H1 (cell line): ENCODE measurements at regions not wholly inside any gene's neighbourhood (a gene's known extent, or its start where the extent isn't known, plus 50 kb on each side); places are given as distances from the start of the nearest gene placed in this dataset.

Experiments
- CTCF ChIA-PET: fragments of 300-600 bp; sonication (Branson Sonifier 250); formaldehyde crosslinking; loops from one replicate; lab custom pipeline; 2021; ENCODE audit not compliant: partially characterized antibody; lab: Charles Lee
- POLR2A ChIA-PET: fragments of 300-600 bp; sonication (Branson Sonifier 250); formaldehyde crosslinking; loops from one replicate; lab custom pipeline; 2021; ENCODE audit warnings: inconsistent platforms; ENCODE audit not compliant: partially characterized antibody; lab: Charles Lee
- DNase-seq, 2 experiments: peaks; one replicate each; pipeline versions ENCODE4 v3.0.0 to v3.0.0-alpha.2; 2010 to 2022; ENCODE audit warnings: low spot score in 2 of 2, low read depth in 1 of 2, mixed read lengths in 1 of 2
- FAIRE-seq: peaks from 2 replicates; lab custom pipeline; 2011; peaks lifted over from hg19 to GRCh38; lab: Jason Lieb, UNC
- H2AFZ ChIP-seq: 2 replicates; pipeline ENCODE4 v1.8.1; 2012; ENCODE audit warnings: low read length, inconsistent platforms
- H2AK5ac ChIP-seq: 2 replicates; pipeline ENCODE4 v1.6.1; 2013; ENCODE audit warnings: low read depth, low read length
- H2BK120ac ChIP-seq: replicated peaks from 2 replicates; pipeline ENCODE3; 2013; ENCODE audit warnings: low read depth, low read length, inconsistent platforms
- H2BK12ac ChIP-seq: 2 replicates; pipeline ENCODE4 v1.6.1; 2013; ENCODE audit warnings: low read depth, low read length
- H2BK15ac ChIP-seq: 2 replicates; pipeline ENCODE4 v1.6.1; 2013; ENCODE audit warnings: low read length
- H2BK20ac ChIP-seq: 2 replicates; pipeline ENCODE4 v1.6.1; 2013; ENCODE audit warnings: low read length
- H2BK5ac ChIP-seq: 2 replicates; pipeline ENCODE4 v1.6.1; 2013; ENCODE audit warnings: low read depth, low read length
- H3K14ac ChIP-seq: 2 replicates; pipeline ENCODE4 v1.6.1; 2013; ENCODE audit warnings: inconsistent platforms; ENCODE audit not compliant: insufficient read length
- H3K18ac ChIP-seq: 2 replicates; pipeline ENCODE4 v1.6.1; 2013; ENCODE audit warnings: low read length; ENCODE audit errors: extremely low read depth
- H3K23ac ChIP-seq: 2 replicates; pipeline ENCODE4 v1.6.1; 2013; ENCODE audit warnings: inconsistent platforms; ENCODE audit not compliant: insufficient read length
- H3K23me2 ChIP-seq: 2 replicates; pipeline ENCODE4 v1.6.1; 2013; ENCODE audit warnings: low read depth, low read length
- H3K27ac ChIP-seq: 2 replicates; pipeline ENCODE4 v1.6.1; 2011; ENCODE audit warnings: low read depth, low read length, inconsistent platforms
- H3K27me3 ChIP-seq, 4 experiments: replicated peaks in 1 of 4; 1 replicate in 1 of 4; 2 replicates in 3 of 4; pipeline versions ENCODE4 v1.6.1 to v1.8.1; 2011 to 2013; ENCODE audit warnings: low read length in 3 of 4, mild to moderate bottlenecking in 3 of 4, inconsistent platforms in 2 of 4, mixed read lengths in 2 of 4, moderate library complexity in 1 of 4; ENCODE audit not compliant: control insufficient read depth in 3 of 4, insufficient read depth in 3 of 4; ENCODE audit errors: extremely low read depth in 1 of 4
- H3K36me3 ChIP-seq, 4 experiments: 2 replicates each; pipeline versions ENCODE4 v1.6.1 to v1.8.1; 2011 to 2013; ENCODE audit warnings: mild to moderate bottlenecking in 4 of 4, low read length in 3 of 4, moderate library complexity in 2 of 4, control low read depth in 1 of 4, inconsistent platforms in 1 of 4; ENCODE audit not compliant: insufficient read depth in 4 of 4, control insufficient read depth in 2 of 4
- H3K4ac ChIP-seq: replicated peaks from 2 replicates; pipeline ENCODE3; 2013; ENCODE audit warnings: low read length, low read depth, mixed read lengths, inconsistent platforms; ENCODE audit not compliant: insufficient read length
- H3K4me1 ChIP-seq, 4 experiments: replicated peaks in 1 of 4; 1 replicate in 1 of 4; 2 replicates in 3 of 4; pipeline versions ENCODE4 v1.6.1 to v1.8.1; 2011 to 2013; ENCODE audit warnings: low read length in 3 of 4, inconsistent platforms in 2 of 4, mixed read lengths in 1 of 4; ENCODE audit not compliant: insufficient read depth in 4 of 4, control insufficient read depth in 3 of 4
- H3K4me2 ChIP-seq, 2 experiments: 2 replicates each; pipeline versions ENCODE4 v1.6.1 to v1.8.1; 2011 to 2013; ENCODE audit warnings: low read depth in 2 of 2, low read length in 2 of 2, control low read depth in 1 of 2, inconsistent platforms in 1 of 2, mild to moderate bottlenecking in 1 of 2; ENCODE audit not compliant: insufficient read depth in 1 of 2
- H3K4me3 ChIP-seq, 4 experiments: fragments of 200-600, 300-600 bp in 1 of 4; sonication (generic), shearing (Covaris generic), sonication (Bioruptor Twin) in 1 of 4; 2 replicates each; pipeline versions ENCODE4 v1.5.1 to v1.8.1; 2011 to 2016; ENCODE audit warnings: low read length in 4 of 4, low read depth in 3 of 4, control low read depth in 2 of 4, inconsistent platforms in 2 of 4, mild to moderate bottlenecking in 2 of 4, mixed read lengths in 1 of 4, moderate library complexity in 1 of 4; ENCODE audit not compliant: insufficient read depth in 2 of 4; ENCODE audit errors: extremely low read depth in 1 of 4
- H3K56ac ChIP-seq: replicated peaks from 2 replicates; pipeline ENCODE3; 2013; ENCODE audit warnings: low read depth, mild to moderate bottlenecking, mixed read lengths, low read length, inconsistent platforms; ENCODE audit not compliant: insufficient read length
- H3K79me1 ChIP-seq: 2 replicates; pipeline ENCODE4 v1.6.1; 2013; ENCODE audit warnings: low read depth, low read length, control low read depth
- H3K79me2 ChIP-seq, 2 experiments: 2 replicates each; pipeline versions ENCODE4 v1.6.1 to v1.8.1; 2012 to 2013; ENCODE audit warnings: low read length in 2 of 2, mild to moderate bottlenecking in 2 of 2, inconsistent platforms in 1 of 2; ENCODE audit not compliant: insufficient read depth in 2 of 2, control insufficient read depth in 1 of 2
- H3K9ac ChIP-seq, 4 experiments: replicated peaks in 1 of 4; 1 replicate in 1 of 4; 2 replicates in 3 of 4; pipeline versions ENCODE4 v1.6.1 to v1.8.1; 2011 to 2013; ENCODE audit warnings: low read depth in 3 of 4, low read length in 3 of 4, control low read depth in 2 of 4, mild to moderate bottlenecking in 2 of 4, moderate library complexity in 2 of 4, inconsistent platforms in 1 of 4; ENCODE audit errors: extremely low read depth in 1 of 4
- H3K9me3 ChIP-seq, 2 experiments: 2 replicates each; pipeline versions ENCODE4 v1.6.1 to v1.8.1; 2012 to 2013; ENCODE audit warnings: mild to moderate bottlenecking in 2 of 2, moderate library complexity in 2 of 2, control low read depth in 1 of 2, inconsistent platforms in 1 of 2, low read depth in 1 of 2, low read length in 1 of 2, mixed read lengths in 1 of 2; ENCODE audit not compliant: insufficient read depth in 2 of 2
- H4K20me1 ChIP-seq, 2 experiments: replicated peaks in 1 of 2; 2 replicates each; pipeline versions ENCODE3 to v1.8.1; 2011 to 2013; ENCODE audit warnings: inconsistent platforms in 2 of 2, low read length in 2 of 2, mild to moderate bottlenecking in 1 of 2; ENCODE audit not compliant: insufficient read depth in 2 of 2, control insufficient read depth in 1 of 2
- H4K5ac ChIP-seq: 2 replicates; pipeline ENCODE4 v1.6.1; 2013; ENCODE audit warnings: low read length, low read depth, mixed read lengths, inconsistent platforms; ENCODE audit not compliant: insufficient read length
- H4K8ac ChIP-seq: 2 replicates; pipeline ENCODE4 v1.8.0; 2013; ENCODE audit warnings: mild to moderate bottlenecking, moderate library complexity, low read length, inconsistent platforms; ENCODE audit not compliant: insufficient read depth; ENCODE audit errors: extremely low read depth
- H4K91ac ChIP-seq: replicated peaks from 2 replicates; pipeline ENCODE3; 2013; ENCODE audit warnings: low read length, mixed read lengths, inconsistent platforms; ENCODE audit not compliant: insufficient read length
- BRCA1 ChIP-seq: IDR thresholded peaks from 2 replicates; pipeline ENCODE4 v1.6.1; 2012; ENCODE audit warnings: low read depth, low read length, improper control_type of control experiment
- CREB1 ChIP-seq: IDR thresholded peaks from 2 replicates; pipeline ENCODE4 v1.6.1; 2012; ENCODE audit warnings: inconsistent platforms
- EZH2 ChIP-seq: fragments of 200-600 bp; sonication (generic); IDR thresholded peaks from 2 replicates; pipeline ENCODE4 v1.7.1; 2012; ENCODE audit warnings: low read depth, mild to moderate bottlenecking, moderate library complexity, low read length, inconsistent platforms; ENCODE audit not compliant: severe bottlenecking
- RAD21 ChIP-seq, 2 experiments: IDR thresholded peaks in 1 of 2; conservative IDR thresholded peaks in 1 of 2; 2 replicates each; pipeline ENCODE4 v1.6.1; 2011; ENCODE audit warnings: low read depth in 2 of 2, low read length in 2 of 2, improper control_type of control experiment in 1 of 2, inconsistent platforms in 1 of 2, mild to moderate bottlenecking in 1 of 2, moderate library complexity in 1 of 2
- TEAD4 ChIP-seq: IDR thresholded peaks from 2 replicates; pipeline ENCODE4 v1.6.1; 2012; ENCODE audit warnings: low read depth, low read length, inconsistent platforms, mixed read lengths
- WGBS, 2 experiments: shearing (Covaris generic) in 1 of 2; methylation state at CpG; one replicate each; pipeline versions ENCODE4 v1.1.6 to v1.1.7; 2013 to 2015; ENCODE audit warnings: low lambda C conversion rate in 2 of 2, mixed read lengths in 2 of 2, inconsistent platforms in 1 of 2, low coverage in 1 of 2, missing lambda C conversion rate in 1 of 2; ENCODE audit not compliant: insufficient replicate concordance in 2 of 2, insufficient coverage in 1 of 2, insufficient read length in 1 of 2; ENCODE audit errors: extremely low coverage in 1 of 2, missing lambda C conversion rate in 1 of 2; 5-methylcytosine and 5-hydroxymethylcytosine counted together
- TF ChIP-seq, protein P1 (sequence below), 3 experiments: IDR thresholded peaks; 1 replicate in 2 of 3; 2 replicates in 1 of 3; pipeline versions ENCODE4 v1.5.1 to v1.6.1; 2011; ENCODE audit warnings: low read length in 3 of 3, mild to moderate bottlenecking in 3 of 3, inconsistent platforms in 2 of 3, low read depth in 1 of 3, moderate library complexity in 1 of 3; ENCODE audit not compliant: insufficient read depth in 1 of 3; ENCODE audit errors: control extremely low read depth in 1 of 3

DNA sequence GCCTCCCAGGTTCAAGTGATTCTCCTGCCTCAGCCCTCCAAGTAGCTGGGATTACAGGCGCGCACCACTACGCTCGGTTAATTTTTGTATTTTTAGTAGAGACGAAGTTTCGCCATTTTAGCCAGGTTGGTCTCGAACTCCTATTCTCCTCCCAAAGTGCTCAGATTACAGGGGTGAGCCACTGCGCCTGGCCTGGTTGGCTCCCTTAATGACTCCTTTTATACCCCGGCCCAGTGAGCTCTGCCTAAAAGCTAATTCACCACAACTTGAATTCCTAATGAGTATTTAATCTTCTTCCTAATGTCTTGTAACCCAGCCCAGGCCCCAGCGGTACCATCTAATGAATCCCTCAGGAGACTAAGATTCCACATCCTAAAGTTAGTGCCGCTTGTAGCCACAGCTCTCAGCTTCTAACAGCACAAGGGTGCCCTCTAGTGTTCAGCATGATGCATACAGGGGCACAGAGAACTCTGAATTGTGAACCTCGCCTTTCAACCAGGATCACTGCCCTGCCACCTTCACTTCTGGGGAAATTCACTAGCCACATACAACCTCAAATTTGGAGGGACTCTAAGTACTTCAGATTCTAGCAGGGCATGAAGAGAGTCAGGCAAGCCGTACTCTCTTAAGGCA, 89.5 kb downstream of the OR13H1 start:
- H2AK5ac ChIP-seq = no peak overlapping the region
- no peaks in the 10 kb centered on the region for H3K79me2 ChIP-seq
- H3K4ac ChIP-seq = no peak overlapping the region
- no peaks in the 10 kb centered on the region for H3K36me3 ChIP-seq
- no peak overlapping the region for H2BK120ac ChIP-seq
- no peaks in the 10 kb centered on the region for H3K9me3 ChIP-seq
- H4K91ac ChIP-seq = no peak overlapping the region
- 62% methylated on average over 12 of the region's 13 CpGs; no CpG with 5 or more reads in 1 of the 2 experiments for WGBS, 2 experiments
- ChIA-PET CTCF (interaction anchor here (0.7 to 1.4 kb wide), 8 partner anchors 370 to 651 kb away, joined by 3 read pairs; no protein-coding TSS in a partner anchor), POLR2A (no interaction called here)
- no peak overlapping the region for H3K23ac ChIP-seq
- H2AFZ ChIP-seq = no peak overlapping the region
- no peaks in the 10 kb centered on the region for H3K79me1 ChIP-seq
- no peak overlapping the region for H3K4me3 ChIP-seq
- H3K4me2 ChIP-seq = no peak overlapping the region
- H3K27ac ChIP-seq = no peak overlapping the region
- no peaks in the 10 kb centered on the region for H3K23me2 ChIP-seq
- no peak overlapping the region for H2BK15ac ChIP-seq
- TF ChIP-seq CREB1 (0 out of 2 replicates have a peak, but pooled peaks have one; percentile 16), TEAD4 (peak; percentile 28; the same call in 1 of the 2 replicates), RAD21 (IDR thresholded peaks at IDR 0.05 in 1 of 2, conservative IDR thresholded peaks at IDR 0.05 in 1 of 2; ENCODE audit: low read depth in 2 of 2, low read length in 2 of 2) (peak; percentile 92 to 93), BRCA1 (no peak), EZH2 (no peak)
- TF ChIP-seq, protein P1, sequence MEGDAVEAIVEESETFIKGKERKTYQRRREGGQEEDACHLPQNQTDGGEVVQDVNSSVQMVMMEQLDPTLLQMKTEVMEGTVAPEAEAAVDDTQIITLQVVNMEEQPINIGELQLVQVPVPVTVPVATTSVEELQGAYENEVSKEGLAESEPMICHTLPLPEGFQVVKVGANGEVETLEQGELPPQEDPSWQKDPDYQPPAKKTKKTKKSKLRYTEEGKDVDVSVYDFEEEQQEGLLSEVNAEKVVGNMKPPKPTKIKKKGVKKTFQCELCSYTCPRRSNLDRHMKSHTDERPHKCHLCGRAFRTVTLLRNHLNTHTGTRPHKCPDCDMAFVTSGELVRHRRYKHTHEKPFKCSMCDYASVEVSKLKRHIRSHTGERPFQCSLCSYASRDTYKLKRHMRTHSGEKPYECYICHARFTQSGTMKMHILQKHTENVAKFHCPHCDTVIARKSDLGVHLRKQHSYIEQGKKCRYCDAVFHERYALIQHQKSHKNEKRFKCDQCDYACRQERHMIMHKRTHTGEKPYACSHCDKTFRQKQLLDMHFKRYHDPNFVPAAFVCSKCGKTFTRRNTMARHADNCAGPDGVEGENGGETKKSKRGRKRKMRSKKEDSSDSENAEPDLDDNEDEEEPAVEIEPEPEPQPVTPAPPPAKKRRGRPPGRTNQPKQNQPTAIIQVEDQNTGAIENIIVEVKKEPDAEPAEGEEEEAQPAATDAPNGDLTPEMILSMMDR (IDR thresholded peaks at IDR 0.05; ENCODE audit: control extremely low read depth in 1 of 3, insufficient read depth in 1 of 3, low read depth in 1 of 3, low read length in 3 of 3) = peak; percentile 32 to 76 (median 72)
- FAIRE-seq (peak; percentile 87), DNase-seq (peak; percentile 2 to 53)
- H4K5ac ChIP-seq = no peak overlapping the region
- no peaks in the 10 kb centered on the region for H3K4me1 ChIP-seq
- no peaks in the 10 kb centered on the region for H4K20me1 ChIP-seq
- H3K56ac ChIP-seq = no peak overlapping the region
- no peaks in the 10 kb centered on the region for H3K27me3 ChIP-seq
- H3K18ac ChIP-seq = no peak overlapping the region
- H4K8ac ChIP-seq = no peak overlapping the region
- no peak overlapping the region for H3K14ac ChIP-seq
- no peak overlapping the region for H2BK5ac ChIP-seq
- no peak overlapping the region for H2BK20ac ChIP-seq
- no peak overlapping the region for H3K9ac ChIP-seq
- no peak overlapping the region for H2BK12ac ChIP-seq
